GM12801 (cell line): ENCODE measurements at regions not wholly inside any gene's neighbourhood (a gene's known extent, or its start where the extent isn't known, plus 50 kb on each side); places are given as distances from the start of the nearest gene placed in this dataset.

Experiments
- CTCF ChIP-seq: IDR thresholded peaks from one replicate; pipeline ENCODE4 v1.5.1; 2011; ENCODE audit warnings: control low read depth; ENCODE audit not compliant: insufficient read length; ENCODE audit errors: extremely low read depth

GRCh38 chr1:29436181-29436785 is 200.0 kb downstream of the PTPRU start:
- TF ChIP-seq CTCF: no peak

- no peak for TF ChIP-seq CTCF
Measured at GRCh38 chr1:29433830-29434229, 197.5 kb downstream of the PTPRU start.

GRCh38 chr1:29431138-29431537 is 194.8 kb downstream of the PTPRU start:
- TF ChIP-seq CTCF: no peak

- no peak for TF ChIP-seq CTCF
Measured at GRCh38 chr1:29429656-29430055, 193.3 kb downstream of the PTPRU start.

- no peak for TF ChIP-seq CTCF
Measured at GRCh38 chr1:29428997-29429396, 192.7 kb downstream of the PTPRU start.

- TF ChIP-seq CTCF: no peak
Measured at GRCh38 chr1:29428280-29428615, 191.9 kb downstream of the PTPRU start.

GRCh38 chr1:29427614-29428279 is 191.4 kb downstream of the PTPRU start:
- no peak for TF ChIP-seq CTCF
